H1 (cell line): ENCODE measurements at regions not wholly inside any gene's neighbourhood (a gene's known extent, or its start where the extent isn't known, plus 50 kb on each side); places are given as distances from the start of the nearest gene placed in this dataset.

Experiments used
- BACH1 ChIP-seq: IDR thresholded peaks from 2 replicates; pipeline ENCODE4 v1.6.1; 2012; ENCODE audit warnings: low read length, improper control_type of control experiment
- CHD1 ChIP-seq: IDR thresholded peaks from 2 replicates; pipeline ENCODE4 v1.6.1; 2012; ENCODE audit warnings: low read depth, low read length, improper control_type of control experiment
- KDM4A ChIP-seq: IDR thresholded peaks from one replicate; pipeline ENCODE4 v1.7.1; 2012; ENCODE audit warnings: low read depth, mild to moderate bottlenecking, moderate library complexity, low read length, inconsistent platforms; ENCODE audit not compliant: severe bottlenecking
- KDM5A ChIP-seq: fragments of 200-600 bp; IDR thresholded peaks from 2 replicates; pipeline ENCODE4 v1.7.1; 2012; ENCODE audit warnings: mild to moderate bottlenecking, low read length, inconsistent platforms, mixed read lengths
- RNF2 ChIP-seq: fragments of 200-900, 300-1000 bp; sonication (generic); IDR thresholded peaks from 2 replicates; pipeline ENCODE4 v1.7.1; 2016; ENCODE audit warnings: borderline replicate concordance, low read depth, mild to moderate bottlenecking, antibody characterized with exemption, low read length; ENCODE audit not compliant: poor library complexity, severe bottlenecking; ENCODE audit errors: missing control alignments
- SIN3A ChIP-seq, 2 experiments: IDR thresholded peaks in 1 of 2; conservative IDR thresholded peaks in 1 of 2; 2 replicates each; pipeline ENCODE4 v1.6.1; 2011 to 2012; ENCODE audit warnings: low read length in 2 of 2, improper control_type of control experiment in 1 of 2, low read depth in 1 of 2, mild to moderate bottlenecking in 1 of 2
- TF ChIP-seq, protein P1 (sequence below): fragments of 300-600 bp; sonication (generic); IDR thresholded peaks from 2 replicates; pipeline ENCODE4 v1.7.1; 2012; ENCODE audit warnings: low read length, moderate library complexity, mild to moderate bottlenecking, inconsistent platforms; ENCODE audit not compliant: insufficient replicate concordance

DNA sequence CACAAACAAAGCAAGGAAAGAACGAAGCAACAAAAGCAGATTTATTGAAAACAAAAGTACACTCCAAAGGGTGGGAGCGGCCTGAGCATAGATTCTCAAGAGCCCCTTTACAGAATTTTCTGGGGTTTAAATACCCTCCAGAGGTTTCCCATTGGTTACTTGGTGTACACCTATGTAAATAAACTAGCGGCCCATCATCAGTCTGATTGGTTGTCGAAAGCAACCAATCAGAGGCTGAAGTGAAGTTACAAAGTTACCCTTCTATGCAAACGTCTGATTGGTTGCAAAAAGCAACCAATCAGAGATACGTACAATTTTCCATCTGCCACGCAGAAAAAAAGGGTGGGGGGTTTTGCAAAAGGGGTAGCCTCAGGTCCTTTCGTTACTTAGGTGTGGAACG, 96.3 kb upstream of the UBAC2 start (continued):
- TF ChIP-seq, protein P1, sequence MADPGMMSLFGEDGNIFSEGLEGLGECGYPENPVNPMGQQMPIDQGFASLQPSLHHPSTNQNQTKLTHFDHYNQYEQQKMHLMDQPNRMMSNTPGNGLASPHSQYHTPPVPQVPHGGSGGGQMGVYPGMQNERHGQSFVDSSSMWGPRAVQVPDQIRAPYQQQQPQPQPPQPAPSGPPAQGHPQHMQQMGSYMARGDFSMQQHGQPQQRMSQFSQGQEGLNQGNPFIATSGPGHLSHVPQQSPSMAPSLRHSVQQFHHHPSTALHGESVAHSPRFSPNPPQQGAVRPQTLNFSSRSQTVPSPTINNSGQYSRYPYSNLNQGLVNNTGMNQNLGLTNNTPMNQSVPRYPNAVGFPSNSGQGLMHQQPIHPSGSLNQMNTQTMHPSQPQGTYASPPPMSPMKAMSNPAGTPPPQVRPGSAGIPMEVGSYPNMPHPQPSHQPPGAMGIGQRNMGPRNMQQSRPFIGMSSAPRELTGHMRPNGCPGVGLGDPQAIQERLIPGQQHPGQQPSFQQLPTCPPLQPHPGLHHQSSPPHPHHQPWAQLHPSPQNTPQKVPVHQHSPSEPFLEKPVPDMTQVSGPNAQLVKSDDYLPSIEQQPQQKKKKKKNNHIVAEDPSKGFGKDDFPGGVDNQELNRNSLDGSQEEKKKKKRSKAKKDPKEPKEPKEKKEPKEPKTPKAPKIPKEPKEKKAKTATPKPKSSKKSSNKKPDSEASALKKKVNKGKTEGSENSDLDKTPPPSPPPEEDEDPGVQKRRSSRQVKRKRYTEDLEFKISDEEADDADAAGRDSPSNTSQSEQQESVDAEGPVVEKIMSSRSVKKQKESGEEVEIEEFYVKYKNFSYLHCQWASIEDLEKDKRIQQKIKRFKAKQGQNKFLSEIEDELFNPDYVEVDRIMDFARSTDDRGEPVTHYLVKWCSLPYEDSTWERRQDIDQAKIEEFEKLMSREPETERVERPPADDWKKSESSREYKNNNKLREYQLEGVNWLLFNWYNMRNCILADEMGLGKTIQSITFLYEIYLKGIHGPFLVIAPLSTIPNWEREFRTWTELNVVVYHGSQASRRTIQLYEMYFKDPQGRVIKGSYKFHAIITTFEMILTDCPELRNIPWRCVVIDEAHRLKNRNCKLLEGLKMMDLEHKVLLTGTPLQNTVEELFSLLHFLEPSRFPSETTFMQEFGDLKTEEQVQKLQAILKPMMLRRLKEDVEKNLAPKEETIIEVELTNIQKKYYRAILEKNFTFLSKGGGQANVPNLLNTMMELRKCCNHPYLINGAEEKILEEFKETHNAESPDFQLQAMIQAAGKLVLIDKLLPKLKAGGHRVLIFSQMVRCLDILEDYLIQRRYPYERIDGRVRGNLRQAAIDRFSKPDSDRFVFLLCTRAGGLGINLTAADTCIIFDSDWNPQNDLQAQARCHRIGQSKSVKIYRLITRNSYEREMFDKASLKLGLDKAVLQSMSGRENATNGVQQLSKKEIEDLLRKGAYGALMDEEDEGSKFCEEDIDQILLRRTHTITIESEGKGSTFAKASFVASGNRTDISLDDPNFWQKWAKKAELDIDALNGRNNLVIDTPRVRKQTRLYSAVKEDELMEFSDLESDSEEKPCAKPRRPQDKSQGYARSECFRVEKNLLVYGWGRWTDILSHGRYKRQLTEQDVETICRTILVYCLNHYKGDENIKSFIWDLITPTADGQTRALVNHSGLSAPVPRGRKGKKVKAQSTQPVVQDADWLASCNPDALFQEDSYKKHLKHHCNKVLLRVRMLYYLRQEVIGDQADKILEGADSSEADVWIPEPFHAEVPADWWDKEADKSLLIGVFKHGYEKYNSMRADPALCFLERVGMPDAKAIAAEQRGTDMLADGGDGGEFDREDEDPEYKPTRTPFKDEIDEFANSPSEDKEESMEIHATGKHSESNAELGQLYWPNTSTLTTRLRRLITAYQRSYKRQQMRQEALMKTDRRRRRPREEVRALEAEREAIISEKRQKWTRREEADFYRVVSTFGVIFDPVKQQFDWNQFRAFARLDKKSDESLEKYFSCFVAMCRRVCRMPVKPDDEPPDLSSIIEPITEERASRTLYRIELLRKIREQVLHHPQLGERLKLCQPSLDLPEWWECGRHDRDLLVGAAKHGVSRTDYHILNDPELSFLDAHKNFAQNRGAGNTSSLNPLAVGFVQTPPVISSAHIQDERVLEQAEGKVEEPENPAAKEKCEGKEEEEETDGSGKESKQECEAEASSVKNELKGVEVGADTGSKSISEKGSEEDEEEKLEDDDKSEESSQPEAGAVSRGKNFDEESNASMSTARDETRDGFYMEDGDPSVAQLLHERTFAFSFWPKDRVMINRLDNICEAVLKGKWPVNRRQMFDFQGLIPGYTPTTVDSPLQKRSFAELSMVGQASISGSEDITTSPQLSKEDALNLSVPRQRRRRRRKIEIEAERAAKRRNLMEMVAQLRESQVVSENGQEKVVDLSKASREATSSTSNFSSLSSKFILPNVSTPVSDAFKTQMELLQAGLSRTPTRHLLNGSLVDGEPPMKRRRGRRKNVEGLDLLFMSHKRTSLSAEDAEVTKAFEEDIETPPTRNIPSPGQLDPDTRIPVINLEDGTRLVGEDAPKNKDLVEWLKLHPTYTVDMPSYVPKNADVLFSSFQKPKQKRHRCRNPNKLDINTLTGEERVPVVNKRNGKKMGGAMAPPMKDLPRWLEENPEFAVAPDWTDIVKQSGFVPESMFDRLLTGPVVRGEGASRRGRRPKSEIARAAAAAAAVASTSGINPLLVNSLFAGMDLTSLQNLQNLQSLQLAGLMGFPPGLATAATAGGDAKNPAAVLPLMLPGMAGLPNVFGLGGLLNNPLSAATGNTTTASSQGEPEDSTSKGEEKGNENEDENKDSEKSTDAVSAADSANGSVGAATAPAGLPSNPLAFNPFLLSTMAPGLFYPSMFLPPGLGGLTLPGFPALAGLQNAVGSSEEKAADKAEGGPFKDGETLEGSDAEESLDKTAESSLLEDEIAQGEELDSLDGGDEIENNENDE = no peak
- TF ChIP-seq RNF2 (no peak), BACH1 (no peak), CHD1 (no peak), SIN3A (conservative IDR thresholded peaks at IDR 0.05 in 1 of 2, IDR thresholded peaks at IDR 0.05 in 1 of 2; ENCODE audit: low read depth in 1 of 2, low read length in 2 of 2) (no peak), KDM5A (no peak), KDM4A (no peak)
- TF ChIP-seq, all 59 proteins: peak for 0
